Activated B cell treated with CpG ODN at 0.5 μM for 24 hours (primary cell): ENCODE measurements at regions not wholly inside any gene's neighbourhood (a gene's known extent, or its start where the extent isn't known, plus 50 kb on each side); places are given as distances from the start of the nearest gene placed in this dataset.

Experiments used
- ATAC-seq: fragments of 200-7000 bp; cut with Tn5 transposase; one replicate; pipeline ENCODE4 v1.10.0; 2021; ENCODE audit warnings: low read depth, mild to moderate bottlenecking, moderate library complexity
- CTCF ChIA-PET: fragments of 350-600 bp; sonication (Branson Sonifier 250); formaldehyde crosslinking; loops from one replicate; lab custom pipeline; 2021; ENCODE audit warnings: antibody characterized with exemption; lab: Charles Lee
- POLR2A ChIA-PET: fragments of 350-600 bp; sonication (Branson Sonifier 250); formaldehyde crosslinking; loops from one replicate; lab custom pipeline; 2021; ENCODE audit warnings: antibody characterized with exemption; lab: Charles Lee
- DNase-seq: peaks from one replicate; pipeline ENCODE4 v3.0.0; 2022
- H3K27ac Mint-ChIP-seq: one replicate; pipeline ENCODE4 v1.8.0; 2020; ENCODE audit warnings: mixed read lengths
- H3K27me3 Mint-ChIP-seq: one replicate; pipeline ENCODE4 v1.8.0; 2021; ENCODE audit warnings: mixed read lengths
- H3K36me3 Mint-ChIP-seq: one replicate; pipeline ENCODE4 v1.8.0; 2021; ENCODE audit warnings: low read depth, mixed read lengths
- H3K4me1 Mint-ChIP-seq: one replicate; pipeline ENCODE4 v1.8.0; 2021; ENCODE audit warnings: mixed read lengths
- H3K4me3 Mint-ChIP-seq: one replicate; pipeline ENCODE4 v1.8.0; 2020; ENCODE audit warnings: mild to moderate bottlenecking, mixed read lengths
- H3K9me3 Mint-ChIP-seq: one replicate; pipeline ENCODE4 v1.8.0; 2020; ENCODE audit warnings: mixed read lengths
- intact Hi-C: fragments of 100-400 bp; cut with micrococcal nuclease; formaldehyde crosslinking; loops from one replicate; pipeline ENCODE4 v1.15.1; 2024
- TF ChIP-seq, protein P1 (sequence below): fragments of 200-600 bp; IDR thresholded peaks from one replicate; pipeline ENCODE4 v1.8.0; 2022; ENCODE audit warnings: antibody characterized with exemption, mild to moderate bottlenecking

DNA sequence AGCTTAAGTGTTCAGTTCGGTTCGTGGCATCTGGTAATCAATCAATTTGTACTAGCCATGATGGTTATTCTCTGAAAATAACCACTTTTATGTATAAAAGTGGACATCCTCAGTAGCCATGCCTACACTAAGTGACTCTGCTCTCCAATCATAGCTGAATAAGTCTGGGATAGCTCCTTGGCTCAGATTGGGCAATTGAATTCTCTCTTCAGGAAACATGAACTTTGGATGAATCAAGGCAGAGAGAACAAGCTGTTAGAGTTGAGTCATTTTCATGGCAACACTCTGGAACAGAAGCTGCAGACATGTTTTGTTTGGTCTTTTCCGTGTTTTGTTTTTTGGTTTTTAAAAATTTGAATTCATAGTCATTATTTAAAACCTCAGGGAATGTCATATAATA lies 66.8 kb upstream of the TMEM164 start:
- no peaks in the 10 kb centered on the region for H3K9me3 Mint-ChIP-seq
- no peak for DNase-seq
- no peaks in the 10 kb centered on the region for H3K27me3 Mint-ChIP-seq
- ChIA-PET POLR2A (no interaction called here), CTCF (no interaction called here)
- no peaks in the 10 kb centered on the region for H3K36me3 Mint-ChIP-seq
- no peak for ATAC-seq
- no peaks in the 10 kb centered on the region for H3K4me1 Mint-ChIP-seq
- intact Hi-C loops, result no loop called here
- no peak overlapping the region for H3K4me3 Mint-ChIP-seq
- no peak overlapping the region for H3K27ac Mint-ChIP-seq
- TF ChIP-seq, protein P1, sequence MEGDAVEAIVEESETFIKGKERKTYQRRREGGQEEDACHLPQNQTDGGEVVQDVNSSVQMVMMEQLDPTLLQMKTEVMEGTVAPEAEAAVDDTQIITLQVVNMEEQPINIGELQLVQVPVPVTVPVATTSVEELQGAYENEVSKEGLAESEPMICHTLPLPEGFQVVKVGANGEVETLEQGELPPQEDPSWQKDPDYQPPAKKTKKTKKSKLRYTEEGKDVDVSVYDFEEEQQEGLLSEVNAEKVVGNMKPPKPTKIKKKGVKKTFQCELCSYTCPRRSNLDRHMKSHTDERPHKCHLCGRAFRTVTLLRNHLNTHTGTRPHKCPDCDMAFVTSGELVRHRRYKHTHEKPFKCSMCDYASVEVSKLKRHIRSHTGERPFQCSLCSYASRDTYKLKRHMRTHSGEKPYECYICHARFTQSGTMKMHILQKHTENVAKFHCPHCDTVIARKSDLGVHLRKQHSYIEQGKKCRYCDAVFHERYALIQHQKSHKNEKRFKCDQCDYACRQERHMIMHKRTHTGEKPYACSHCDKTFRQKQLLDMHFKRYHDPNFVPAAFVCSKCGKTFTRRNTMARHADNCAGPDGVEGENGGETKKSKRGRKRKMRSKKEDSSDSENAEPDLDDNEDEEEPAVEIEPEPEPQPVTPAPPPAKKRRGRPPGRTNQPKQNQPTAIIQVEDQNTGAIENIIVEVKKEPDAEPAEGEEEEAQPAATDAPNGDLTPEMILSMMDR, result no peak

DNA sequence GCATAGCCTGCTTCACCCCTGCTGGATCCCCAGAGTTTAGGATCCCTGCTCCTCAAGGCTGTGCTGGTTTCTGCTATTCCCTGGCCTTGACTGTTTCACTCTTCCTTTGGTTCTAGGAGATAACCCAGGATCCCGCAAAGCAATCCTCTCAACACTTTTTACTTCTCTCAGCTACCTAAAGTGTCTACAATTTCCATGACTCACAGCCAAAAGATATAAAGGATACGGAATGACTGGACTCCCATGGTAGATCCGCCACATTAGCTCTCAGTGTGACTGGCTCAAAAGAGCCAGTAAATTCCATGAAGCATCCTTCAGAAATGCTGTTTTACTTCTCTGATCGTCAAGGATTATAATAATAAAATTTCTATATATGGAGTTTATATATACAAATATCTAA lies 66.3 kb upstream of the TMEM164 start:
- Mint-ChIP-seq H3K9me3 (no peaks in the 10 kb centered on the region), H3K27me3 (no peaks in the 10 kb centered on the region), H3K4me3 (no peak overlapping the region), H3K4me1 (no peaks in the 10 kb centered on the region), H3K36me3 (no peaks in the 10 kb centered on the region), H3K27ac (no peak overlapping the region)
- TF ChIP-seq, protein P1, result no peak
- CTCF ChIA-PET, result no interaction called here
- no peak for DNase-seq
- intact Hi-C loops, result no loop called here
- no peak for ATAC-seq
- POLR2A ChIA-PET, result no interaction called here

DNA sequence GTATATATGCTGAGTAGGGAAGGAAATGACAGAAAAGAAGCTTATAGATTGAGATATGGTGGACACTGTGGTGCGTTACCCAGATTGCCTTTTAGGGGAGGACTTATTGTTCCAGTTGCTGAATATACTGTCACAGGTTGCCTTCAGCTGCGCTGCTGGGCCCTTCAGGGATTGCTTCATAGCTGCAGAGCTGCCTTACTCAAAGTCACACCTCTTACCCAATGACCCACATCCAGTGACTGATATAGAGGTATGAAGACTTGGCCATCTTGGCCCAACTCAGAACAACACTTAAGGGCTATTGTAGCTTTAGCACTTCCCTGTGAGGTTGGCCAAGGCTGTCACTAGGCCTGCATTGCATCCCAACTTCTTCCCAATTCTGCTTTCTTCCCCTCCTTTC lies 63.4 kb upstream of the TMEM164 start:
- DNase-seq, result no peak
- TF ChIP-seq, protein P1, result no peak
- H3K27ac Mint-ChIP-seq, result no peak overlapping the region
- intact Hi-C loops, result no loop called here
- H3K9me3 Mint-ChIP-seq, result no peaks in the 10 kb centered on the region
- H3K27me3 Mint-ChIP-seq, result no peaks in the 10 kb centered on the region
- no peak for ATAC-seq
- no peaks in the 10 kb centered on the region for H3K36me3 Mint-ChIP-seq
- POLR2A ChIA-PET, result no interaction called here
- CTCF ChIA-PET, result no interaction called here
- H3K4me3 Mint-ChIP-seq, result no peak overlapping the region
- H3K4me1 Mint-ChIP-seq, result no peaks in the 10 kb centered on the region

DNA sequence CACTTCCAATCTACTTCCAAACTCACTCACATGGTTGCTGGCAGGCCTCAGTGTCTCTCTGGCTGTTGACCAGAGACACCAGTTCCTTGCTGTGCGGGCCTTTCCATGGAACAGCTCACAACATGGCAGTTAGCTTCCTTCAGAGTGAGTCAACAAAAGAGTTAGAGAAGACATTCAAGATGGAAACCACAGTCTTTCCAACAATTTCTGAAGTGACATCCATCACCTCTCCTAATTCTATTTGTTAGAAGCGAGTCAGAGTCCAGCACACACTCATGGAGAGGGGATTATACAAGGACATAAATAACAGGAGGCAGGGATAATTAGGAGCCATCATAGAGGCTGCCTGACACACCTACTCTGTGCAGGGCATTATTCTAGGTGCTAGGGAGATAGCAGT lies 62.5 kb upstream of the TMEM164 start:
- H3K27ac Mint-ChIP-seq, result no peak overlapping the region
- no peak overlapping the region for H3K4me3 Mint-ChIP-seq
- no peaks in the 10 kb centered on the region for H3K36me3 Mint-ChIP-seq
- no peaks in the 10 kb centered on the region for H3K4me1 Mint-ChIP-seq
- no peaks in the 10 kb centered on the region for H3K9me3 Mint-ChIP-seq
- DNase-seq (no peak), ATAC-seq (no peak)
- no peaks in the 10 kb centered on the region for H3K27me3 Mint-ChIP-seq
- POLR2A ChIA-PET, result no interaction called here
- intact Hi-C loops, result no loop called here
- TF ChIP-seq, protein P1, result no peak
- CTCF ChIA-PET, result no interaction called here

DNA sequence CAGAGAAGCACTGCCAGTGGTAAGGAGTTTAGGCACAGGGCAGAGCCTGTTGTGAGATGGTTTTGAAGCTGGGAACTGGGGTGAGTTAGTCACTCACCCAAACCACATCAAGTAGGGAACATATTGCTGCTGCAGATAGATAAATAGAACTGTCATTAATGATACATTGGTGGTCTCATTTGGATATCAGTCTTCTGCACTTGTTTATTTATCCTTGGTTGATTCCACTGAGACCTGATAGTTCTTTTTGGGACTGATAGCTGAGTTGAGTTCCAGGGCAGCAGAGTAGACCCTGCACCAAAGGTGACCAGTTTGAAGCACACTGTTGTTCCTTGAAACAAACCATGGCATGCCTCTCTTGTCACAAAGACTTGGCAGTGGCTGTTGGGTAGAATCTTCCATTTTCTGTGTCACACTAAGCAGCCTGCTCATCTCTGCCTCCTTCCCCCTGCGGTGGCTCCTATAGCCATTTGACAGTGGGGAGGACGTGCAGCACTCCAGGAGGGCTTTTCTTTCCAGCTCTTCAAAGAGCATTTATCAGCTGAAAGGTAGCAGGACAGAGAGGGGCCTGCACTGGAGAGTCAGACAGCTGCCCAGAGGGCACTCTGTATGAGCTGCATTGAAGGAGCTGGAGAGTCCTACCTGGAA lies 59.7 kb upstream of the TMEM164 start:
- TF ChIP-seq, protein P1, result no peak
- CTCF ChIA-PET, result no interaction called here
- Mint-ChIP-seq H3K4me3 (no peak overlapping the region), H3K9me3 (no peaks in the 10 kb centered on the region), H3K4me1 (no peaks in the 10 kb centered on the region), H3K27ac (no peak overlapping the region), H3K36me3 (no peaks in the 10 kb centered on the region), H3K27me3 (no peaks in the 10 kb centered on the region)
- no peak for ATAC-seq
- intact Hi-C loops, result no loop called here
- POLR2A ChIA-PET, result no interaction called here
- DNase-seq, result no peak
